K562 (cell line): ENCODE measurements at regions not wholly inside any gene's neighbourhood (a gene's known extent, or its start where the extent isn't known, plus 50 kb on each side); places are given as distances from the start of the nearest gene placed in this dataset.

Experiments
- ATAC-seq: fragments of 200-7000 bp; cut with Tn5 transposase; 3 replicates; pipeline ENCODE4 v1.9.1; 2020; ENCODE audit warnings: moderate library complexity
- BruUV-seq: library from RNA; stranded (reverse); fragments of 400-500 nt; replicated peaks from 2 replicates; lab custom pipeline; 2021; lab: Mats Ljungman, UMichigan
- CTCF ChIA-PET: fragments of 300-600 bp; formaldehyde crosslinking; extraction: SDS; loops from one replicate; lab custom pipeline; 2021; ENCODE audit warnings: low intra/inter-chr PET ratio; lab: Yijun Ruan, JAX
- POLR2A ChIA-PET: fragments of 300-600, 350-650 bp; sonication (Branson Sonifier 250); formaldehyde crosslinking; extraction: SDS; loops from one replicate; lab custom pipeline; 2021; ENCODE audit warnings: antibody characterized with exemption, inconsistent platforms; lab: Yijun Ruan, JAX
- DNase-seq, 4 experiments: peaks; one replicate each; pipeline versions ENCODE4 v3.0.0 to v3.0.0-alpha.2; 2011 to 2018; ENCODE audit warnings: low spot score in 3 of 4, mixed read lengths in 3 of 4; ENCODE audit errors: extremely low read depth in 1 of 4
- FAIRE-seq: peaks from 2 replicates; lab custom pipeline; 2011; peaks lifted over from hg19 to GRCh38; lab: Jason Lieb, UNC
- H2AFZ ChIP-seq: 2 replicates; pipeline ENCODE4 v1.6.0; 2011; ENCODE audit warnings: low read depth, low read length, control low read depth, inconsistent platforms
- H3K27ac ChIP-seq: fragments of 200-600 bp; 3 replicates; pipeline ENCODE4 v1.8.0; 2011; ENCODE audit warnings: low read depth, mild to moderate bottlenecking, control low read depth, inconsistent platforms, low read length, moderate library complexity, mixed read lengths; ENCODE audit errors: extremely low read depth
- H3K27me3 ChIP-seq, 2 experiments: fragments of 300-600 bp in 1 of 2; 2 replicates in 1 of 2; 3 replicates in 1 of 2; pipeline versions ENCODE4 v1.6.0 to v1.8.0; 2011; ENCODE audit warnings: inconsistent platforms in 2 of 2, low read length in 2 of 2, mild to moderate bottlenecking in 1 of 2, mixed read lengths in 1 of 2, moderate library complexity in 1 of 2; ENCODE audit not compliant: control insufficient read depth in 2 of 2, insufficient read depth in 2 of 2
- H3K36me3 ChIP-seq: fragments of 300-600 bp; 3 replicates; pipeline ENCODE4 v1.8.0; 2011; ENCODE audit warnings: mild to moderate bottlenecking, low read length, inconsistent platforms; ENCODE audit not compliant: control insufficient read depth, insufficient read depth
- H3K4me1 ChIP-seq, 2 experiments: fragments of 200-600 bp in 1 of 2; replicated peaks in 1 of 2; 2 replicates in 1 of 2; 3 replicates in 1 of 2; pipeline versions ENCODE4 v1.5.1 to v1.8.0; 2011; ENCODE audit warnings: inconsistent platforms in 2 of 2, low read length in 2 of 2, mild to moderate bottlenecking in 1 of 2, mixed read lengths in 1 of 2, moderate library complexity in 1 of 2; ENCODE audit not compliant: control insufficient read depth in 2 of 2, insufficient read depth in 2 of 2
- H3K4me2 ChIP-seq: 2 replicates; pipeline ENCODE4 v1.6.1; 2011; ENCODE audit warnings: low read length, control low read depth, inconsistent platforms, mixed read lengths; ENCODE audit not compliant: insufficient read depth
- H3K4me3 ChIP-seq: fragments of 200-600 bp; sonication (generic), shearing (Covaris generic); 2 replicates; pipeline ENCODE4 v1.5.1; 2016; ENCODE audit warnings: control low read depth, inconsistent platforms
- H3K79me2 ChIP-seq: fragments of 200-600 bp; 3 replicates; pipeline ENCODE4 v1.8.0; 2011; ENCODE audit warnings: low read length, inconsistent platforms; ENCODE audit not compliant: control insufficient read depth, insufficient read depth
- H3K9ac ChIP-seq, 2 experiments: 2 replicates each; pipeline versions ENCODE4 v1.6.0 to v1.6.1; 2011; ENCODE audit warnings: low read depth in 2 of 2, low read length in 2 of 2, control low read depth in 1 of 2, inconsistent platforms in 1 of 2, mild to moderate bottlenecking in 1 of 2, mixed read lengths in 1 of 2; ENCODE audit not compliant: insufficient read depth in 1 of 2
- H3K9me1 ChIP-seq: one replicate; pipeline ENCODE4 v1.6.0; 2011; ENCODE audit warnings: inconsistent platforms, mild to moderate bottlenecking, low read length, moderate library complexity; ENCODE audit not compliant: control insufficient read depth, insufficient read depth
- H3K9me3 ChIP-seq: replicated peaks from 2 replicates; pipeline ENCODE4 v1.5.1; 2011; ENCODE audit warnings: low read depth, low read length, inconsistent platforms; ENCODE audit not compliant: control insufficient read depth, insufficient read depth
- H4K20me1 ChIP-seq: replicated peaks from 2 replicates; pipeline ENCODE4 v1.6.1; 2011; ENCODE audit warnings: low read length, inconsistent platforms, mixed read lengths; ENCODE audit not compliant: control insufficient read depth, insufficient read depth
- HNRNPL ChIP-seq: fragments of 200-400 bp; formaldehyde crosslinking; IDR thresholded peaks from 2 replicates; pipeline ENCODE4 v1.6.1; 2017; ENCODE audit warnings: low read depth, mild to moderate bottlenecking, low read length
- HOMEZ ChIP-seq: fragments of 250-450 bp; sonication (Bioruptor Pico); IDR thresholded peaks from 2 replicates; pipeline ENCODE4 v1.4.0; 2020; ENCODE audit warnings: mild to moderate bottlenecking, moderate library complexity
- TFAM ChIP-seq: fragments of 250-450 bp; sonication (Bioruptor Pico); conservative IDR thresholded peaks from 2 replicates; pipeline ENCODE4 v1.5.0; 2021; ENCODE audit warnings: mild to moderate bottlenecking, moderate library complexity
- ZNF511 ChIP-seq: sonication (generic); formaldehyde crosslinking; IDR thresholded peaks from 2 replicates; pipeline ENCODE4 v1.8.0; 2022; ENCODE audit warnings: mild to moderate bottlenecking, missing genetic modification reagents
- WGBS: fragments of 100-300 bp; shearing (Covaris generic); methylation state at CpG from one replicate; pipeline ENCODE4 v1.1.6; 2016; ENCODE audit warnings: low coverage, mixed read lengths; ENCODE audit not compliant: insufficient coverage; ENCODE audit errors: missing lambda C conversion rate; 5-methylcytosine and 5-hydroxymethylcytosine counted together
- in situ Hi-C: fragments of 300-500 bp; cut with MboI; formaldehyde crosslinking; loops from 4 replicates; pipeline ENCODE4 v1.15.0; 2018; ENCODE audit warnings: inconsistent platforms, mixed read lengths
- intact Hi-C: fragments of 100-400 bp; cut with micrococcal nuclease; formaldehyde crosslinking; loops from 2 replicates; pipeline ENCODE4 v1.14.2; 2022

- no TSS peak for BruUV-seq
- CTCF ChIA-PET = no interaction called here
- Histone ChIP-seq H2AFZ (no peak overlapping the region), H3K36me3 (no peaks in the 10 kb centered on the region), H3K79me2 (no peaks in the 10 kb centered on the region), H3K27me3 (no peaks in the 10 kb centered on the region), H3K9me3 (no peaks in the 10 kb centered on the region)
- ATAC-seq = no peak
- intact Hi-C loops = no loop called here
- POLR2A ChIA-PET = no interaction called here
- TF ChIP-seq ZNF511 (CRISPR knock-in tag) (no peak), HOMEZ (no peak), TFAM (CRISPR knock-in tag) (no peak), HNRNPL (no peak)
- TF ChIP-seq, all 486 proteins: peak for 0
- Histone ChIP-seq H3K9me1 (no peaks in the 10 kb centered on the region), H3K4me1 (no peaks in the 10 kb centered on the region), H3K27ac (no peak overlapping the region), H3K4me2 (no peak overlapping the region), H3K9ac (no peak overlapping the region), H4K20me1 (no peaks in the 10 kb centered on the region), H3K4me3 (no peak overlapping the region)
- WGBS = 11% methylated on average over 1 of the region's 1 CpG
- DNase-seq (no peak), FAIRE-seq (no peak)
- in situ Hi-C loops = no loop called here
These were observed 93.0 kb downstream of the PPP1R3A start for GRCh38 chr7:113825832-113826231.
